Mucosa of descending colon (tissue), 3 donors: ENCODE measurements at regions not wholly inside any gene's neighbourhood (a gene's known extent, or its start where the extent isn't known, plus 50 kb on each side); places are given as distances from the start of the nearest gene placed in this dataset.

Experiments
- ATAC-seq: fragments of 200-7000 bp; cut with Tn5 transposase; one replicate; pipeline ENCODE4 v1.9.1; 2020; ENCODE audit warnings: mild to moderate bottlenecking, moderate library complexity
- DNase-seq, 3 donors: peaks; one replicate each; pipeline ENCODE4 v3.0.0-alpha.2; 2020
- H3K36me3 ChIP-seq: fragments of 200-600 bp; one replicate; pipeline ENCODE4 v1.8.0; 2021; ENCODE audit warnings: low read depth, mild to moderate bottlenecking
- H3K4me1 ChIP-seq: fragments of 200-600 bp; one replicate; pipeline ENCODE4 v1.8.0; 2021; ENCODE audit warnings: low read depth, mild to moderate bottlenecking
- H3K4me3 ChIP-seq: fragments of 200-600 bp; one replicate; pipeline ENCODE4 v1.8.0; 2021; ENCODE audit warnings: mild to moderate bottlenecking
- H3K9me3 ChIP-seq: fragments of 200-600 bp; one replicate; pipeline ENCODE4 v1.8.0; 2021; ENCODE audit warnings: mild to moderate bottlenecking
- CTCF ChIP-seq: fragments of 200-600 bp; IDR thresholded peaks from one replicate; pipeline ENCODE4 v1.8.0; 2022; ENCODE audit warnings: antibody characterized with exemption, mild to moderate bottlenecking
- intact Hi-C, 2 donors: fragments of 100-400 bp; cut with DNase I in 1 of 2; cut with micrococcal nuclease in 1 of 2; formaldehyde crosslinking; loops; one replicate each; pipeline versions ENCODE4 v1.11.0 to v1.11.1; 2022; cut with DNase I, micrococcal nuclease
- donor health status: DM: no; HTN: no; CAD: no; lungs with moderate emphysema.
- donor health status: DM: no; HTN: no; CAD: no.
- donor health status: DM: no; HTN: yes; CAD: no.

- ATAC-seq = no peak
- intact Hi-C loops = no loop called here
- Histone ChIP-seq H3K4me1 (no peaks in the 10 kb centered on the region), H3K36me3 (no peaks in the 10 kb centered on the region), H3K9me3 (no peaks in the 10 kb centered on the region), H3K4me3 (no peak overlapping the region)
- no peak for TF ChIP-seq CTCF
- DNase-seq = peak in 1 of 3 donors; percentile 7
Measured at GRCh38 chr5:103829585-103829984, 267.0 kb upstream of the NUDT12 start.

- Histone ChIP-seq H3K4me1 (no peaks in the 10 kb centered on the region), H3K36me3 (no peaks in the 10 kb centered on the region), H3K4me3 (no peak overlapping the region), H3K9me3 (no peaks in the 10 kb centered on the region)
- ATAC-seq (no peak), DNase-seq (no peak)
- no peak for TF ChIP-seq CTCF
- intact Hi-C loops = no loop called here
Measured at GRCh38 chr5:103827976-103828375, 265.4 kb upstream of the NUDT12 start.

DNA sequence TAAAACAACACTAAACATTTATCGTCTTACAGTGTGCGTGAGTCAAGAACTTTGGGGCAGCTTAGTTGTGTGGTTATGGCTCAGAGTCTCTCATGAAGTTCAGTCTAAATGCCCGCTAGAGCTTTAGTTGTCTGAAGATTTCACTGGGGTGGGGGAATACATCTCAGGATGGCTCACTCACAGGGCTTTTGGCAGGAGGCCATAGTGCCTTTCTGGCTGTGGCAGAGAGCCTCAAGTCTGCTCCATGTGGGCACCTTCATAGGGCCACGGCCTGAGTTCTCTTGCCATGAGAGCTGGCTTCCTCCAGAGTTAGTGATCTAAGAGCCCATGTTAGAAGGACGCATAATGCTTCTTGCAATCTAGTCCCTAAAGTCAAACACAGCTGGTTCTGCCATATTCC, 258.8 kb upstream of the NUDT12 start:
- Histone ChIP-seq H3K4me3 (no peak overlapping the region), H3K9me3 (no peaks in the 10 kb centered on the region), H3K36me3 (no peaks in the 10 kb centered on the region), H3K4me1 (no peaks in the 10 kb centered on the region)
- ATAC-seq (no peak), DNase-seq (no peak)
- no peak for TF ChIP-seq CTCF
- intact Hi-C loops = no loop called here

- ATAC-seq = peak; percentile 85
- DNase-seq = peak in 1 of 3 donors; percentile 42
- H3K36me3 ChIP-seq = no peaks in the 10 kb centered on the region
- no peak overlapping the region for H3K4me3 ChIP-seq
- intact Hi-C loops = no loop called here
- no peaks in the 10 kb centered on the region for H3K4me1 ChIP-seq
- H3K9me3 ChIP-seq = no peaks in the 10 kb centered on the region
- peak; percentile 86 for TF ChIP-seq CTCF
Measured at GRCh38 chr5:103808464-103809106, 246.0 kb upstream of the NUDT12 start.

DNA sequence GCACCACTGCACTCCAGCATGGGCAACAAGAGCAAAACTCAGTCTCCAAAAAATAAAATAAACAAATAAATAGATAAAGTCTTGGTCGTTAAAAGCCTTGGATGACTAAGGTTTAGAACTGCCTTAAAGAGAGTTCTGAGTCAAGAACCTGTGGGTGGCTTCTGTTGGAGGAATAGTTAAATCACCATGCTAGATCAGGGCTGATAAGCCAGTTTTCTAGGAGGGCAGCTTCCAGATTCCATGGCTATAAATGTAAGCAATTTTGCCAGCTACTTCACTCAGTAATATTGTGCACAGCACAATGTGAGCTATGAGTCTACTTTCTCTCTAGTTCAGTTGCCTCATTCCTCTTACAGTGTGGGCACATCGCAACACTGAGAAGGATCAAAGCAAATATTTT, 242.1 kb upstream of the NUDT12 start:
- TF ChIP-seq CTCF = no peak
- no peak for DNase-seq
- intact Hi-C loops = no loop called here
- Histone ChIP-seq H3K4me3 (no peak overlapping the region), H3K9me3 (no peaks in the 10 kb centered on the region), H3K4me1 (no peaks in the 10 kb centered on the region), H3K36me3 (no peaks in the 10 kb centered on the region)
- ATAC-seq = no peak

DNA sequence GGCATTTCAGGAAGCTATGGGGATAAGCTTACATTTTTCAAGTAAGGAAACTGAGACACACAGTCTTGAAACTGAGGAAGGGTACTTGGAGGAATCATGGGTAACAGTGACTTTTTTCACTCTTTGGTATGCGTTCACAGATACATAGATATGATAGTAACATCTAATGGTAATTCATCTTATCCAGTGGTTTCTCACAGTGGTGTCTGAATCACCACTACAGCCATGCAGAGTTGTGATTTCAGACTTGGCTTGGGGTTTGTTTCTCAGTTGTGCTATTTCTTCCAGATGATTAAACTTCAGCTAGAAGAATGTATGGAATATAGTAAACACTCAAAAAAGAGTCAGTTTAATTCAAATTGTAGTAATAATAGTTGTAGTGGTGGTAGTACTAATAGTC, 239.1 kb upstream of the NUDT12 start:
- intact Hi-C loops = no loop called here
- H3K4me3 ChIP-seq = no peak overlapping the region
- ATAC-seq (no peak), DNase-seq (no peak)
- no peaks in the 10 kb centered on the region for H3K4me1 ChIP-seq
- H3K36me3 ChIP-seq = no peaks in the 10 kb centered on the region
- no peak for TF ChIP-seq CTCF
- H3K9me3 ChIP-seq = no peaks in the 10 kb centered on the region
